Right atrium auricular region (tissue), 2 donors: ENCODE measurements at regions not wholly inside any gene's neighbourhood (a gene's known extent, or its start where the extent isn't known, plus 50 kb on each side); places are given as distances from the start of the nearest gene placed in this dataset.

Experiments used
- DNase-seq: peaks from one replicate; pipeline ENCODE4 v3.0.0-alpha.2; 2019; ENCODE audit warnings: low spot score
- H3K27ac ChIP-seq, 2 donors: fragments of 200-600 bp; sonication (generic); 1 replicate in 1 of 2; 2 replicates in 1 of 2; pipeline ENCODE4 v1.5.1; 2016 to 2019
- H3K27me3 ChIP-seq, 2 donors: fragments of 200-600 bp; sonication (generic); one replicate each; pipeline versions ENCODE4 v1.5.1 to v1.6.0; 2017 to 2019
- H3K36me3 ChIP-seq: fragments of 200-600 bp; sonication (generic); one replicate; pipeline ENCODE4 v1.5.1; 2016
- H3K4me1 ChIP-seq, 2 donors: fragments of 200-600 bp; sonication (generic); one replicate each; pipeline versions ENCODE4 v1.5.1 to v1.6.0; 2017 to 2019
- H3K4me3 ChIP-seq, 2 donors: fragments of 200-600 bp; sonication (generic); 1 replicate in 1 of 2; 2 replicates in 1 of 2; pipeline ENCODE4 v1.5.1; 2017 to 2019; ENCODE audit warnings: mild to moderate bottlenecking in 1 of 2, moderate library complexity in 1 of 2
- H3K9me3 ChIP-seq, 2 donors: fragments of 200-600 bp; sonication (generic); one replicate each; pipeline ENCODE4 v1.5.1; 2019
- CTCF ChIP-seq, 2 donors: fragments of 200-600 bp; sonication (generic); IDR thresholded peaks; one replicate each; pipeline ENCODE4 v1.5.1; 2019; ENCODE audit warnings: antibody characterized with exemption in 2 of 2

GRCh38 chrX:2618516-2618915 is 72.6 kb upstream of the CD99 start:
- H3K4me3 ChIP-seq = no peak overlapping the region
- H3K4me1 ChIP-seq = peaks cover 0 to 4% of the 10 kb centered on the region in 2 donors
- DNase-seq = no peak
- TF ChIP-seq CTCF (IDR thresholded peaks at IDR 0.05) = no peak
- H3K9me3 ChIP-seq = no peaks in the 10 kb centered on the region
- no peaks in the 10 kb centered on the region for H3K27me3 ChIP-seq
- no peak overlapping the region for H3K27ac ChIP-seq
- no peaks in the 10 kb centered on the region for H3K36me3 ChIP-seq

- Histone ChIP-seq H3K4me3 (no peak overlapping the region), H3K9me3 (no peaks in the 10 kb centered on the region), H3K4me1 (peaks cover 0 to 7% of the 10 kb centered on the region in 2 donors), H3K27me3 (no peaks in the 10 kb centered on the region), H3K36me3 (no peaks in the 10 kb centered on the region), H3K27ac (peak overlapping the region in 1 of 2 donors; percentile 10)
- no peak for DNase-seq
- TF ChIP-seq CTCF (IDR thresholded peaks at IDR 0.05) = peak in 1 of 2 donors; percentile 45
These were observed 76.2 kb upstream of the CD99 start for GRCh38 chrX:2614911-2615310.

- Histone ChIP-seq H3K4me1 (peaks cover 0 to 20% of the 10 kb centered on the region in 2 donors), H3K27me3 (no peaks in the 10 kb centered on the region), H3K36me3 (no peaks in the 10 kb centered on the region), H3K27ac (no peak overlapping the region), H3K4me3 (peak overlapping the region in 1 of 2 donors; percentile 81), H3K9me3 (no peaks in the 10 kb centered on the region)
- no peak for TF ChIP-seq CTCF (IDR thresholded peaks at IDR 0.05)
- no peak for DNase-seq
These were observed 80.6 kb upstream of the CD99 start for GRCh38 chrX:2610246-2611170.

- no peak for DNase-seq
- no peaks in the 10 kb centered on the region for H3K9me3 ChIP-seq
- peak overlapping the region; percentile 71 to 81 for H3K4me3 ChIP-seq
- H3K27me3 ChIP-seq = no peaks in the 10 kb centered on the region
- no peaks in the 10 kb centered on the region for H3K36me3 ChIP-seq
- TF ChIP-seq CTCF (IDR thresholded peaks at IDR 0.05) = peak in 1 of 2 donors; percentile 52
- H3K27ac ChIP-seq = peak overlapping the region; percentile 74 to 81
- peaks cover 0 to 19% of the 10 kb centered on the region in 2 donors for H3K4me1 ChIP-seq
These were observed 81.5 kb upstream of the CD99 start for GRCh38 chrX:2609431-2610238.

GRCh38 chrX:2608638-2609430 is 82.3 kb upstream of the CD99 start:
- no peaks in the 10 kb centered on the region for H3K9me3 ChIP-seq
- peak overlapping the region; percentile 71 to 81 for H3K4me3 ChIP-seq
- TF ChIP-seq CTCF (IDR thresholded peaks at IDR 0.05) = no peak
- DNase-seq = peak; percentile 64
- no peaks in the 10 kb centered on the region for H3K27me3 ChIP-seq
- no peaks in the 10 kb centered on the region for H3K36me3 ChIP-seq
- H3K4me1 ChIP-seq = peaks cover 0 to 16% of the 10 kb centered on the region in 2 donors
- peak overlapping the region; percentile 74 to 81 for H3K27ac ChIP-seq
